Astrocyte (in vitro differentiated cells and primary cell): ENCODE measurements at regions not wholly inside any gene's neighbourhood (a gene's known extent, or its start where the extent isn't known, plus 50 kb on each side); places are given as distances from the start of the nearest gene placed in this dataset.

Experiments used
- DNase-seq: peaks from one replicate; pipeline ENCODE4 v3.0.0-alpha.2; 2010; ENCODE audit warnings: low read depth
- FAIRE-seq: peaks from 2 replicates; lab custom pipeline; 2011; peaks lifted over from hg19 to GRCh38; lab: Jason Lieb, UNC
- H2AFZ ChIP-seq: 2 replicates; pipeline ENCODE4 v1.6.0; 2012; ENCODE audit warnings: low read depth, low read length, inconsistent platforms
- H3K27ac ChIP-seq: 2 replicates; pipeline ENCODE4 v1.5.1; 2011; ENCODE audit warnings: low read depth, low read length, inconsistent platforms
- H3K27me3 ChIP-seq: 2 replicates; pipeline ENCODE4 v1.6.0; 2011; ENCODE audit warnings: low read length, inconsistent platforms; ENCODE audit not compliant: insufficient read depth
- H3K36me3 ChIP-seq: 2 replicates; pipeline ENCODE4 v1.5.1; 2011; ENCODE audit warnings: low read length, inconsistent platforms; ENCODE audit not compliant: insufficient read depth
- H3K4me1 ChIP-seq: 2 replicates; pipeline ENCODE4 v1.5.1; 2011; ENCODE audit warnings: low read length, inconsistent platforms; ENCODE audit not compliant: insufficient read depth
- H3K4me2 ChIP-seq: 2 replicates; pipeline ENCODE4 v1.6.0; 2012; ENCODE audit warnings: low read length, inconsistent platforms
- H3K4me3 ChIP-seq: 2 replicates; pipeline ENCODE4 v1.5.1; 2011; ENCODE audit warnings: low read depth, mild to moderate bottlenecking, low read length, inconsistent platforms; ENCODE audit not compliant: insufficient read depth
- H3K79me2 ChIP-seq: 2 replicates; pipeline ENCODE4 v1.6.0; 2012; ENCODE audit warnings: mild to moderate bottlenecking, low read length, inconsistent platforms; ENCODE audit not compliant: insufficient read depth
- H3K9ac ChIP-seq: 2 replicates; pipeline ENCODE4 v1.6.0; 2012; ENCODE audit warnings: mild to moderate bottlenecking, low read length, inconsistent platforms
- H3K9me3 ChIP-seq: 2 replicates; pipeline ENCODE4 v1.5.1; 2012; ENCODE audit warnings: low read depth, mild to moderate bottlenecking, low read length, inconsistent platforms; ENCODE audit not compliant: insufficient read depth
- H4K20me1 ChIP-seq: 2 replicates; pipeline ENCODE4 v1.6.0; 2012; ENCODE audit warnings: low read length, inconsistent platforms; ENCODE audit not compliant: insufficient read depth
- H3K27ac Mint-ChIP-seq: one replicate; pipeline ENCODE4 v1.8.0; 2021; ENCODE audit warnings: mild to moderate bottlenecking, mixed read lengths; ENCODE audit not compliant: unreplicated experiment
- H3K27me3 Mint-ChIP-seq: one replicate; pipeline ENCODE4 v1.8.0; 2021; ENCODE audit warnings: low read depth, mixed read lengths; ENCODE audit not compliant: unreplicated experiment
- H3K36me3 Mint-ChIP-seq: one replicate; pipeline ENCODE4 v1.8.0; 2021; ENCODE audit warnings: low read depth, mixed read lengths; ENCODE audit not compliant: unreplicated experiment
- H3K4me1 Mint-ChIP-seq: one replicate; pipeline ENCODE4 v1.8.0; 2021; ENCODE audit warnings: low read depth, mixed read lengths; ENCODE audit not compliant: unreplicated experiment
- H3K4me3 Mint-ChIP-seq: one replicate; pipeline ENCODE4 v1.8.0; 2021; ENCODE audit warnings: mild to moderate bottlenecking, moderate library complexity, mixed read lengths; ENCODE audit not compliant: unreplicated experiment
- H3K9me3 Mint-ChIP-seq: one replicate; pipeline ENCODE4 v1.8.0; 2021; ENCODE audit warnings: mild to moderate bottlenecking, mixed read lengths; ENCODE audit not compliant: unreplicated experiment
- EZH2 ChIP-seq: IDR thresholded peaks from 2 replicates; pipeline ENCODE4 v1.6.1; 2012; ENCODE audit warnings: mild to moderate bottlenecking, low read length, inconsistent platforms; ENCODE audit not compliant: insufficient read depth
- TF ChIP-seq, protein P1 (sequence below): IDR thresholded peaks from 2 replicates; pipeline ENCODE4 v1.5.1; 2011; ENCODE audit warnings: low read depth, mild to moderate bottlenecking, inconsistent platforms, low read length, moderate library complexity; ENCODE audit not compliant: insufficient read depth

DNA sequence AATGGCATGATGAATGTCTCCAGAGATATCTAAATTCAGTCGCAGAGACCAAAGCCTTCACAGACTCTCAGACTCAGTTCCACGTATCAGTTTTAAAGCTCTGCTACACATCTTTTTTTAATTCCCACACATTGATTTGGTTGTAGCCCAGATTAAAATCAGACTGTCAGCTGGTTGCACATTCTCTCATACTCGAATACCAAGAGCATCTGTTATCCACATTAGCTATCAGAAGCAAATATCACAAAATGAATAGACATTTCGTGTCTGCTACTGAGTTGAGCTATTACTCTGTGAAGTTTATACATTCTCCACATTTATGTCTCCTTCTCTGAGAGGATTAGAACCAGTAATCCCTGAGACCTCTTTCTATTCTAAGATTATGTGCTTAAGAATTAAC, 229.2 kb downstream of the GPAM start:
- Histone ChIP-seq H3K4me2 (no peak overlapping the region), H3K4me1 (no peaks in the 10 kb centered on the region), H3K9ac (no peak overlapping the region), H4K20me1 (no peaks in the 10 kb centered on the region), H3K4me3 (no peak overlapping the region), H3K27ac (no peak overlapping the region), H3K9me3 (peaks cover 3% of the 10 kb centered on the region), H3K79me2 (no peaks in the 10 kb centered on the region), H3K27me3 (no peaks in the 10 kb centered on the region), H2AFZ (no peak overlapping the region), H3K36me3 (no peaks in the 10 kb centered on the region)
- no peak overlapping the region for H3K27ac Mint-ChIP-seq
- H3K4me1 Mint-ChIP-seq = no peaks in the 10 kb centered on the region
- FAIRE-seq = no peak
- no peak overlapping the region for H3K4me3 Mint-ChIP-seq
- DNase-seq = no peak
- no peaks in the 10 kb centered on the region for H3K36me3 Mint-ChIP-seq
- no peak for TF ChIP-seq EZH2
- TF ChIP-seq, protein P1, sequence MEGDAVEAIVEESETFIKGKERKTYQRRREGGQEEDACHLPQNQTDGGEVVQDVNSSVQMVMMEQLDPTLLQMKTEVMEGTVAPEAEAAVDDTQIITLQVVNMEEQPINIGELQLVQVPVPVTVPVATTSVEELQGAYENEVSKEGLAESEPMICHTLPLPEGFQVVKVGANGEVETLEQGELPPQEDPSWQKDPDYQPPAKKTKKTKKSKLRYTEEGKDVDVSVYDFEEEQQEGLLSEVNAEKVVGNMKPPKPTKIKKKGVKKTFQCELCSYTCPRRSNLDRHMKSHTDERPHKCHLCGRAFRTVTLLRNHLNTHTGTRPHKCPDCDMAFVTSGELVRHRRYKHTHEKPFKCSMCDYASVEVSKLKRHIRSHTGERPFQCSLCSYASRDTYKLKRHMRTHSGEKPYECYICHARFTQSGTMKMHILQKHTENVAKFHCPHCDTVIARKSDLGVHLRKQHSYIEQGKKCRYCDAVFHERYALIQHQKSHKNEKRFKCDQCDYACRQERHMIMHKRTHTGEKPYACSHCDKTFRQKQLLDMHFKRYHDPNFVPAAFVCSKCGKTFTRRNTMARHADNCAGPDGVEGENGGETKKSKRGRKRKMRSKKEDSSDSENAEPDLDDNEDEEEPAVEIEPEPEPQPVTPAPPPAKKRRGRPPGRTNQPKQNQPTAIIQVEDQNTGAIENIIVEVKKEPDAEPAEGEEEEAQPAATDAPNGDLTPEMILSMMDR = no peak
- peaks cover 13% of the 10 kb centered on the region for H3K9me3 Mint-ChIP-seq
- peaks cover 4% of the 10 kb centered on the region for H3K27me3 Mint-ChIP-seq

- no peaks in the 10 kb centered on the region for H3K4me1 ChIP-seq
- H3K27me3 ChIP-seq = no peaks in the 10 kb centered on the region
- no peak overlapping the region for H3K4me2 ChIP-seq
- no peak overlapping the region for H3K9ac ChIP-seq
- no peak overlapping the region for H3K27ac ChIP-seq
- Mint-ChIP-seq H3K9me3 (peaks cover 13% of the 10 kb centered on the region), H3K4me1 (no peaks in the 10 kb centered on the region), H3K27me3 (peaks cover 4% of the 10 kb centered on the region), H3K4me3 (no peak overlapping the region), H3K36me3 (no peaks in the 10 kb centered on the region), H3K27ac (no peak overlapping the region)
- H4K20me1 ChIP-seq = no peaks in the 10 kb centered on the region
- FAIRE-seq (no peak), DNase-seq (no peak)
- no peaks in the 10 kb centered on the region for H3K79me2 ChIP-seq
- no peak for TF ChIP-seq EZH2
- TF ChIP-seq, protein P1 = no peak
- H3K9me3 ChIP-seq = peaks cover 3% of the 10 kb centered on the region
- H3K36me3 ChIP-seq = no peaks in the 10 kb centered on the region
- no peak overlapping the region for H3K4me3 ChIP-seq
- H2AFZ ChIP-seq = no peak overlapping the region
Measured at GRCh38 chr10:111956841-111957240, 226.7 kb downstream of the GPAM start.

DNA sequence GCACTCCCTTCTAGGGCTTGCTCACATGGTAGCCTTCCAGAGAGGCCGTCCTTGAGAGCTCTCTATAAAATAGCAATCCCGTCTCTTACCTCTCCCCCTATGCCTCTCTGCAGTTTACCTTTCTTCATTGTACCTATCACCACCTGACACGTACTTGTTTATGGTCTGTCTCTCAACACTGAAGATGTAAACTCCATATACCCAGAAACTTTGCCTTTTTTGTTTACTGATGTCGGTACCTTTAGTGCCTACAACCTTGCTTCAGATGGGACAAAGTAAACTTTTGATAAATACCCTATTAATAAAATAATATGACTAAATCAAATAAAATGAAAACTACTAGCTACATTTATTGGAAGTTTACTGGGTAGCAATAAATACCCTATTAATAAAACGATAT, 220.6 kb downstream of the GPAM start:
- Mint-ChIP-seq H3K4me1 (no peaks in the 10 kb centered on the region), H3K36me3 (no peaks in the 10 kb centered on the region), H3K9me3 (peaks cover 11% of the 10 kb centered on the region), H3K27me3 (no peaks in the 10 kb centered on the region), H3K4me3 (no peak overlapping the region), H3K27ac (no peak overlapping the region)
- DNase-seq = no peak
- H3K9ac ChIP-seq = no peak overlapping the region
- no peaks in the 10 kb centered on the region for H3K4me1 ChIP-seq
- H3K4me3 ChIP-seq = no peak overlapping the region
- H3K27ac ChIP-seq = no peak overlapping the region
- no peaks in the 10 kb centered on the region for H3K27me3 ChIP-seq
- TF ChIP-seq, protein P1 = no peak
- H3K4me2 ChIP-seq = no peak overlapping the region
- no peaks in the 10 kb centered on the region for H4K20me1 ChIP-seq
- H2AFZ ChIP-seq = no peak overlapping the region
- no peaks in the 10 kb centered on the region for H3K9me3 ChIP-seq
- H3K79me2 ChIP-seq = no peaks in the 10 kb centered on the region
- H3K36me3 ChIP-seq = no peaks in the 10 kb centered on the region
- no peak for FAIRE-seq
